OCI-LY3 (cell line): ENCODE measurements at regions not wholly inside any gene's neighbourhood (a gene's known extent, or its start where the extent isn't known, plus 50 kb on each side); places are given as distances from the start of the nearest gene placed in this dataset.

Experiments
- EZH2phosphoT487 ChIP-seq: fragments of 200-600 bp; shearing (Covaris generic); IDR thresholded peaks from 2 replicates; pipeline ENCODE4 v1.6.1; 2018; ENCODE audit warnings: antibody characterized with exemption, mixed run types, low read depth
- TF ChIP-seq, protein P1 (sequence below): fragments of 200-600, 300-600 bp; sonication (generic); IDR thresholded peaks from 2 replicates; pipeline ENCODE4 v1.5.1; 2014; ENCODE audit warnings: antibody characterized with exemption, low read length, low read depth

DNA sequence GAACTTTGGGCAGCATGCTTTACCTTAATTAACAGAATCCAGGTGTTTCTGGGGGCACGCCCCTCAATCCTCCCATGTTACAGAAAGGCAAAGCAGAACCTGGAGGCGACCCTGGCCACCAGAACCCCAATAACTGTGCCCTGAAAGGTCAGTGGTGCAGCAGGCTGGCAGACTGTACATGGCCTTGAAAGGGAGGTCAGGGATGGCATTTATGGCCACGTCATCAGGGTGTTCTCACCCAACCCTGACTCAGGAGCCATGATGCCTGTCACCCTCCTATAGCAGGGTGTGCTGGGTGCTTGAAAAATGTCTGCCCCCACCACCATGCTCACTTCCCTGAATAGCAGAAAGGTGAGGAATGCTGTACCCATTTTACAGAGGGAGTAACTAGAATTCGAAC, 177.7 kb downstream of the TMEM132E start:
- TF ChIP-seq, protein P1, sequence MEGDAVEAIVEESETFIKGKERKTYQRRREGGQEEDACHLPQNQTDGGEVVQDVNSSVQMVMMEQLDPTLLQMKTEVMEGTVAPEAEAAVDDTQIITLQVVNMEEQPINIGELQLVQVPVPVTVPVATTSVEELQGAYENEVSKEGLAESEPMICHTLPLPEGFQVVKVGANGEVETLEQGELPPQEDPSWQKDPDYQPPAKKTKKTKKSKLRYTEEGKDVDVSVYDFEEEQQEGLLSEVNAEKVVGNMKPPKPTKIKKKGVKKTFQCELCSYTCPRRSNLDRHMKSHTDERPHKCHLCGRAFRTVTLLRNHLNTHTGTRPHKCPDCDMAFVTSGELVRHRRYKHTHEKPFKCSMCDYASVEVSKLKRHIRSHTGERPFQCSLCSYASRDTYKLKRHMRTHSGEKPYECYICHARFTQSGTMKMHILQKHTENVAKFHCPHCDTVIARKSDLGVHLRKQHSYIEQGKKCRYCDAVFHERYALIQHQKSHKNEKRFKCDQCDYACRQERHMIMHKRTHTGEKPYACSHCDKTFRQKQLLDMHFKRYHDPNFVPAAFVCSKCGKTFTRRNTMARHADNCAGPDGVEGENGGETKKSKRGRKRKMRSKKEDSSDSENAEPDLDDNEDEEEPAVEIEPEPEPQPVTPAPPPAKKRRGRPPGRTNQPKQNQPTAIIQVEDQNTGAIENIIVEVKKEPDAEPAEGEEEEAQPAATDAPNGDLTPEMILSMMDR, result no peak
- no peak for TF ChIP-seq EZH2phosphoT487
